PC-3 (cell line): ENCODE measurements at regions not wholly inside any gene's neighbourhood (a gene's known extent, or its start where the extent isn't known, plus 50 kb on each side); places are given as distances from the start of the nearest gene placed in this dataset.

Experiments used
- ATAC-seq: fragments of 200-7000 bp; cut with Tn5 transposase; 2 replicates; pipeline ENCODE4 v1.9.1; 2020; ENCODE audit warnings: mild to moderate bottlenecking, moderate library complexity
- BruUV-seq: library from RNA; stranded (reverse); fragments of 400-500 nt; replicated peaks from 2 replicates; lab custom pipeline; 2021; lab: Mats Ljungman, UMichigan
- CTCF ChIA-PET: fragments of 300-600 bp; sonication (Branson Sonifier 250); formaldehyde crosslinking; loops from one replicate; lab custom pipeline; 2022; ENCODE audit warnings: antibody characterized with exemption; lab: Charles Lee
- POLR2A ChIA-PET: fragments of 300-600 bp; sonication (Branson Sonifier 250); formaldehyde crosslinking; loops from one replicate; lab custom pipeline; 2022; ENCODE audit warnings: antibody characterized with exemption; ENCODE audit not compliant: unreplicated experiment; lab: Charles Lee
- DNase-seq: peaks from one replicate; pipeline ENCODE4 v3.0.0-alpha.2; 2015
- H2AFZ ChIP-seq: fragments of 300-600 bp; sonication (generic); 2 replicates; pipeline ENCODE4 v1.6.0; 2016; ENCODE audit warnings: antibody characterized with exemption, low read length
- H3F3A ChIP-seq: fragments of 300-600 bp; sonication (generic); one replicate; pipeline ENCODE4 v1.6.0; 2017; ENCODE audit warnings: antibody characterized with exemption, low read length, control low read depth, mild to moderate bottlenecking; ENCODE audit not compliant: unreplicated experiment
- H3K27ac ChIP-seq: fragments of 300-600 bp; sonication (generic); 2 replicates; pipeline ENCODE4 v1.5.1; 2016; ENCODE audit warnings: mild to moderate bottlenecking, low read length
- H3K27me3 ChIP-seq: fragments of 300-600 bp; sonication (generic); 2 replicates; pipeline ENCODE4 v1.6.1; 2016; ENCODE audit warnings: low read length, mixed read lengths
- H3K36me3 ChIP-seq: fragments of 300-600 bp; sonication (generic); 2 replicates; pipeline ENCODE4 v1.6.1; 2016; ENCODE audit warnings: low read depth, mixed run types, low read length, mixed read lengths
- H3K4me1 ChIP-seq: fragments of 300-600 bp; sonication (generic); 2 replicates; pipeline ENCODE4 v1.5.1; 2016; ENCODE audit warnings: low read length; ENCODE audit not compliant: insufficient read depth
- H3K4me2 ChIP-seq: fragments of 300-600 bp; sonication (generic); 2 replicates; pipeline ENCODE4 v1.6.0; 2016; ENCODE audit warnings: low read length
- H3K4me3 ChIP-seq: fragments of 300-600 bp; sonication (generic); 2 replicates; pipeline ENCODE4 v1.5.1; 2016; ENCODE audit warnings: mild to moderate bottlenecking, low read length, mixed read lengths
- H3K79me2 ChIP-seq: fragments of 300-600 bp; sonication (generic); 2 replicates; pipeline ENCODE4 v1.6.1; 2017; ENCODE audit warnings: low read length, mixed read lengths
- H3K9ac ChIP-seq: fragments of 300-600 bp; sonication (generic); 2 replicates; pipeline ENCODE4 v1.6.0; 2016; ENCODE audit warnings: mild to moderate bottlenecking, low read length
- H3K9me2 ChIP-seq: fragments of 300-600 bp; sonication (generic); replicated peaks from 2 replicates; pipeline ENCODE4 v1.6.1; 2016; ENCODE audit warnings: mixed run types, low read length, mixed read lengths
- H3K9me3 ChIP-seq: fragments of 300-600 bp; sonication (generic); 2 replicates; pipeline ENCODE4 v1.6.1; 2016; ENCODE audit warnings: low read length, mixed read lengths
- H4K20me1 ChIP-seq: fragments of 300-600 bp; sonication (generic); 2 replicates; pipeline ENCODE4 v1.6.1; 2016; ENCODE audit warnings: low read length, mixed read lengths
- EZH2 ChIP-seq: fragments of 300-600 bp; sonication (generic); IDR thresholded peaks from one replicate; pipeline ENCODE4 v1.6.1; 2017; ENCODE audit warnings: antibody characterized with exemption, mild to moderate bottlenecking, low read length; ENCODE audit not compliant: unreplicated experiment
- EZH2phosphoT487 ChIP-seq: fragments of 300-600 bp; sonication (generic); IDR thresholded peaks from 2 replicates; pipeline ENCODE4 v1.6.1; 2018; ENCODE audit warnings: mild to moderate bottlenecking, antibody characterized with exemption, low read length, borderline replicate concordance
- intact Hi-C: fragments of 100-400 bp; cut with micrococcal nuclease; formaldehyde crosslinking; loops from 2 replicates; pipeline ENCODE4 v1.9.0; 2023
- TF ChIP-seq, protein P1 (sequence below): fragments of 300-600 bp; sonication (generic); conservative IDR thresholded peaks from 2 replicates; pipeline ENCODE4 v1.5.1; 2017; ENCODE audit warnings: antibody characterized with exemption, low read depth, mild to moderate bottlenecking, low read length

GRCh38 chr12:22899184-22899583, 274.2 kb downstream of the ETNK1 start:
- Histone ChIP-seq H3K9me2 (no peaks in the 10 kb centered on the region), H3K4me1 (no peaks in the 10 kb centered on the region), H3K27me3 (no peaks in the 10 kb centered on the region), H3K79me2 (no peaks in the 10 kb centered on the region), H3K9me3 (no peaks in the 10 kb centered on the region), H4K20me1 (no peaks in the 10 kb centered on the region), H3K9ac (no peak overlapping the region), H3K4me3 (no peak overlapping the region), H3K27ac (no peak overlapping the region), H2AFZ (no peak overlapping the region), H3K4me2 (no peak overlapping the region), H3F3A (no peaks in the 10 kb centered on the region), H3K36me3 (no peaks in the 10 kb centered on the region)
- POLR2A ChIA-PET: no interaction called here
- ATAC-seq: no peak
- no TSS peak for BruUV-seq
- CTCF ChIA-PET: no interaction called here
- no peak for DNase-seq
- intact Hi-C loops: no loop called here
- TF ChIP-seq EZH2phosphoT487: no peak
- TF ChIP-seq EZH2: no peak
- TF ChIP-seq, protein P1, sequence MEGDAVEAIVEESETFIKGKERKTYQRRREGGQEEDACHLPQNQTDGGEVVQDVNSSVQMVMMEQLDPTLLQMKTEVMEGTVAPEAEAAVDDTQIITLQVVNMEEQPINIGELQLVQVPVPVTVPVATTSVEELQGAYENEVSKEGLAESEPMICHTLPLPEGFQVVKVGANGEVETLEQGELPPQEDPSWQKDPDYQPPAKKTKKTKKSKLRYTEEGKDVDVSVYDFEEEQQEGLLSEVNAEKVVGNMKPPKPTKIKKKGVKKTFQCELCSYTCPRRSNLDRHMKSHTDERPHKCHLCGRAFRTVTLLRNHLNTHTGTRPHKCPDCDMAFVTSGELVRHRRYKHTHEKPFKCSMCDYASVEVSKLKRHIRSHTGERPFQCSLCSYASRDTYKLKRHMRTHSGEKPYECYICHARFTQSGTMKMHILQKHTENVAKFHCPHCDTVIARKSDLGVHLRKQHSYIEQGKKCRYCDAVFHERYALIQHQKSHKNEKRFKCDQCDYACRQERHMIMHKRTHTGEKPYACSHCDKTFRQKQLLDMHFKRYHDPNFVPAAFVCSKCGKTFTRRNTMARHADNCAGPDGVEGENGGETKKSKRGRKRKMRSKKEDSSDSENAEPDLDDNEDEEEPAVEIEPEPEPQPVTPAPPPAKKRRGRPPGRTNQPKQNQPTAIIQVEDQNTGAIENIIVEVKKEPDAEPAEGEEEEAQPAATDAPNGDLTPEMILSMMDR: no peak

GRCh38 chr12:22900401-22900800, 275.4 kb downstream of the ETNK1 start:
- no peaks in the 10 kb centered on the region for H3K4me1 ChIP-seq
- H3K4me3 ChIP-seq: no peak overlapping the region
- H3K27me3 ChIP-seq: no peaks in the 10 kb centered on the region
- intact Hi-C loops: no loop called here
- H3K9me3 ChIP-seq: no peaks in the 10 kb centered on the region
- H3F3A ChIP-seq: no peaks in the 10 kb centered on the region
- no peaks in the 10 kb centered on the region for H3K36me3 ChIP-seq
- ChIA-PET CTCF (no interaction called here), POLR2A (no interaction called here)
- H3K27ac ChIP-seq: no peak overlapping the region
- no peak overlapping the region for H3K9ac ChIP-seq
- TF ChIP-seq EZH2phosphoT487 (no peak), EZH2 (no peak)
- TF ChIP-seq, protein P1: no peak
- ATAC-seq (no peak), DNase-seq (no peak)
- H4K20me1 ChIP-seq: no peaks in the 10 kb centered on the region
- H3K79me2 ChIP-seq: no peaks in the 10 kb centered on the region
- no TSS peak for BruUV-seq
- H3K9me2 ChIP-seq: no peaks in the 10 kb centered on the region
- H2AFZ ChIP-seq: no peak overlapping the region
- H3K4me2 ChIP-seq: no peak overlapping the region

DNA sequence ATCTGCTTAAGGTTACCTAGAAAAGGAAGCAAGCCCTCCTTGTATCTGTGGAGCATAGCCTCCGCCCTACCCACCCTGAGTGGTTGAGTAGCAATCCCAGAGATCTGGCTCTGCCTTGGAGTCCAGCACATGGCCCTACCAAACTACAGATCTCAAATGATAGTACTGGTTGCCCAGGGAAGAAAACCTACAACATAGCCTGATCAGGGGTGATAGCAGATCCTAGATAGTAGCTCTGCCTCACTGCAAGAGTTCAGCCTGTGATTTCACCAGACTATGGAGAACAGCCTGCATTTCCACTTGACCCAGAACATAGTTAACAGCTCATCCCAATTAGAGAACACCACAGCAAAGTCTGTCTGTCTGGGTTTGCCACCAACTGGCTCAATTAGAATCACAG, 279.5 kb downstream of the ETNK1 start:
- no peaks in the 10 kb centered on the region for H3K79me2 ChIP-seq
- CTCF ChIA-PET: no interaction called here
- no peak for TF ChIP-seq EZH2phosphoT487
- intact Hi-C loops: no loop called here
- no TSS peak for BruUV-seq
- POLR2A ChIA-PET: no interaction called here
- H3K36me3 ChIP-seq: no peaks in the 10 kb centered on the region
- H2AFZ ChIP-seq: no peak overlapping the region
- H3K4me3 ChIP-seq: no peak overlapping the region
- no peak overlapping the region for H3K4me2 ChIP-seq
- no peak overlapping the region for H3K9ac ChIP-seq
- H3K9me3 ChIP-seq: no peaks in the 10 kb centered on the region
- H4K20me1 ChIP-seq: no peaks in the 10 kb centered on the region
- no peak for ATAC-seq
- H3K27me3 ChIP-seq: no peaks in the 10 kb centered on the region
- no peak overlapping the region for H3K27ac ChIP-seq
- H3K9me2 ChIP-seq: no peaks in the 10 kb centered on the region
- no peaks in the 10 kb centered on the region for H3F3A ChIP-seq
- H3K4me1 ChIP-seq: no peaks in the 10 kb centered on the region
- DNase-seq: no peak
